WI38 (cell line): ENCODE measurements at regions not wholly inside any gene's neighbourhood (a gene's known extent, or its start where the extent isn't known, plus 50 kb on each side); places are given as distances from the start of the nearest gene placed in this dataset.

Experiments used
- H3K4me3 ChIP-seq: 2 replicates; pipeline ENCODE4 v1.5.1; 2011; ENCODE audit warnings: low read depth, mild to moderate bottlenecking, control low read depth, low read length
- TF ChIP-seq, protein P1 (sequence below): IDR thresholded peaks from 2 replicates; pipeline ENCODE4 v1.5.1; 2012; ENCODE audit warnings: low read depth, mild to moderate bottlenecking, control low read depth, low read length

DNA sequence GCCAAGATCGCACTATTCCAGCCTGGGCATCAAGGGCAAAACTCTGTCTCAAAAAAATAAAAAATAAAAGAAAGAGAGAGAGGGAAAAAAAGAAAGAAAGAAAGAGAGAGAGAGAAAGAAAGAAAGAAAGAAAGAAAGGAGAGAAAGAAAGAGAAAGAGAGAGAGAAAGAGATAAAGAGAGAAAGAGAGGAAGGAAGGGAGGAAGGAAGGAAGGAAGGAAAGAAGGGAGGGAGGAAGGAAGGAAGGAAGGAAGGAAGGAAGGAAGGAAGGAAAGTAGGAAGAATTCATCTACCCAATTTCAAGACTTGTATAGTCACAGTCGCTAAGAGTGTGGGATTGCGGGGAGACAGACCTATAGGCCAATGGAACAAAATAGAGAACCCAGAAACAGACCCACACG is 290.6 kb downstream of the NPHP4 start:
- TF ChIP-seq, protein P1, sequence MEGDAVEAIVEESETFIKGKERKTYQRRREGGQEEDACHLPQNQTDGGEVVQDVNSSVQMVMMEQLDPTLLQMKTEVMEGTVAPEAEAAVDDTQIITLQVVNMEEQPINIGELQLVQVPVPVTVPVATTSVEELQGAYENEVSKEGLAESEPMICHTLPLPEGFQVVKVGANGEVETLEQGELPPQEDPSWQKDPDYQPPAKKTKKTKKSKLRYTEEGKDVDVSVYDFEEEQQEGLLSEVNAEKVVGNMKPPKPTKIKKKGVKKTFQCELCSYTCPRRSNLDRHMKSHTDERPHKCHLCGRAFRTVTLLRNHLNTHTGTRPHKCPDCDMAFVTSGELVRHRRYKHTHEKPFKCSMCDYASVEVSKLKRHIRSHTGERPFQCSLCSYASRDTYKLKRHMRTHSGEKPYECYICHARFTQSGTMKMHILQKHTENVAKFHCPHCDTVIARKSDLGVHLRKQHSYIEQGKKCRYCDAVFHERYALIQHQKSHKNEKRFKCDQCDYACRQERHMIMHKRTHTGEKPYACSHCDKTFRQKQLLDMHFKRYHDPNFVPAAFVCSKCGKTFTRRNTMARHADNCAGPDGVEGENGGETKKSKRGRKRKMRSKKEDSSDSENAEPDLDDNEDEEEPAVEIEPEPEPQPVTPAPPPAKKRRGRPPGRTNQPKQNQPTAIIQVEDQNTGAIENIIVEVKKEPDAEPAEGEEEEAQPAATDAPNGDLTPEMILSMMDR: no peak

DNA sequence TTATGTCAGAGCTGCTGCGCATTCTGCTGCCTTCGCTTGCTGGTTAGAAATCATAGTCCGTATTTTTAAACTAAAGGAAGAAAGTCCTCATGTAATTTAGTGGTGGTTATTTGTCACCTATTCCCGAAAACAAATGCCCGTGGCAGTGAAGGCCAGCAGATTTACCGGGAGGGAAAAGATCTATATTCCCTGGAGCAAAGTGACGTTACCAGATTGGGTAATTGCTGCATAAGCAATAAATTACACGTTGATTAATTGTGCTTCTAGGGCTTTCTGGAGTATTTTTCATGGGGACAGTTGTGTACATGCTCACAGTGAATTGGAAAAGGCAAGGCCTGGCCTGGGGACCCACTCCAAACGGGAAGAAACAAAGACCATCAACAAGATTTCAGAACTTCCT is 298.7 kb downstream of the NPHP4 start:
- TF ChIP-seq, protein P1: no peak
- H3K4me3 ChIP-seq: no peak overlapping the region

More for the DNA sequence above, 290.6 kb downstream of the NPHP4 start:
- no peak overlapping the region for H3K4me3 ChIP-seq

DNA sequence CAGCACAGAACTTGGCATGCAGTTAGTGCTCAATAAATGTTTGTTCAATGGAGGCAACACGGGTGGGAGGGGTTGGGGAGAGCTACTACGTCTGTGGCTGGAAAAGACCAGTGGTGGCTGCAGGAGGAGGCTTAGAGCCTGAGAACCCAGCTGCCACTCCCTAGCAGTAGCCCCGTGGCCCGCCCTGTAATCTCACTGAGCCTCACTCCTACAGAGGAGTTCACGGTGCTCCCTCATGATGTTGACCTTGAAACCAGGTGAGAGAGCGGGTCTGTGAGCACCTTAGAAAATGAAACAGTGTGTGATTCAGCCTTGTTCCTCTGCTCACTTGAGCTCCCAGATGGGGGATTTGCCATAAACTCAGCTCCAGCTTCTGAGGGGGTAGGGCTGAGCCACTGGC is 299.6 kb downstream of the NPHP4 start:
- TF ChIP-seq, protein P1: no peak
- H3K4me3 ChIP-seq: no peak overlapping the region

DNA sequence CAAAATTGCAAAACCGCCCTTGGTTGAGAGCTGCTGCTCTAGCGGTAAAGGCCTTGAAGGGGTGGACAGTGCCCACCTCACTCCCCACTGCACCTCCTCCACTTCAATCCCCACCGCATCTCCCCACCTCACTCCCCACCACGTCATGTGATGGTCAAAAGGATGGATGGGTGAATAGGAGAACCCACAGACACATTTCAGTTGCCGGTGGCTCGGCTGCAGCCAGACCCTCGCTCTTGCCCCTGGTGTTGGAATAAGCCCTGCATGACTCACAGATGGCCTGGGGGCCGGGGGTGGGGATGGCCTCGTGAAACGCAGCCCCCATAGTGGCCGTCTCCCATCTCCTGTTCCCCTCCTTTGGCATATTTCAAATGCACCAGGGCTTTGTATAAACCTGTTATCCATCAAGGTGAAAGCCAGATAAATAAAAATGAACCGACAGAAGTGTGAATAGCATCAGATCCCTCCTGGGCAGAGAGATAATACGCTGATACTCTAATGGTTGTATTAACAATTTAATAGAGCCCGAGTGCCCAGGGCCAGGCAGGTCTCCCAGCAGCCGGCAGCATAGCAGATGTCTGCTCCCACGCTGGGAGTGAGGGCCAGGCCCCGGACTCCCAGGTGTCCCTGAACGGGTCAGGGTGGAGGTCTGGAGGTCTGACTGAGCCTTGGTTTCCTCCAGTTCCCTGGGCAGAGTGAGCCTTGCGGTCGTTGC is 300.3 kb downstream of the NPHP4 start:
- TF ChIP-seq, protein P1: no peak
- H3K4me3 ChIP-seq: no peak overlapping the region

DNA sequence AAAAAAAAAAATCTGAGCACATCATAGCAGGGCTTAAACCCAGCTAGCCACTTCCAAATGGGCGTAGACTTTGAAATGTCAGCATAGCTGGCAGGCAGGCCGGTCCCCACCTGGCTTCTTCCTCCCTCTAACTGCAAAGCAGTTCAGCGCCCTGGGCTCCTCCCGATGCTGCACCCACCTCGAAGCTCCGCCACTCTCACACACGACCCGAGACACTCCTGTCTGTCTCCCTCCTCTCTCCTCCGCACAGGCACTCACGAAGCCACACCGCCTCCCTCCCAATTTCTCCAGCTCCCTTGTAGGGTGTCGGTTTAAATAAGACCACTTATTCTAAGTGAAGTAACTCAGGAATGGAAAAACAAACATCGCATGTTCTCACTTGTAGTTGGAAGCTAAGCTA is 301.3 kb downstream of the NPHP4 start:
- H3K4me3 ChIP-seq: no peak overlapping the region
- TF ChIP-seq, protein P1: no peak

DNA sequence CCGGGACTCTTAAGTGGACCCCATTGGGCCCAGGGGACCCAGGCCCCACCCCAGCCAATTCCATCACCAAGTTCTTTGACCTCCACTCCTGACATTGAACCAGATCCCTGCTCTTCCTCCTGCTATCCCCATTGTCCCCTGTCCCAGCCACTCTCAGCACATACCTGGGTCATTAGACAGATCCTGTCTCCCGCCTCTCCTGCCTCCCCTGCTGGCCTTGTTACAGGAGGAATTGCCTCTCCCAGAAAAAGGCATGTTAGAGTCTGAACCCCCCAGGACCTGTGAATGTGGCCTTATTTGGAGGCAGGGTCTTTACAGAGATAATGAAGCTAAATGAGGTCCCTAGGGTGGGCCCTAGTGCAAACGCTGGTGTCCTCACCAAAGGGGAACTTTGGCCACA is 301.9 kb downstream of the NPHP4 start:
- TF ChIP-seq, protein P1: no peak
- H3K4me3 ChIP-seq: no peak overlapping the region

DNA sequence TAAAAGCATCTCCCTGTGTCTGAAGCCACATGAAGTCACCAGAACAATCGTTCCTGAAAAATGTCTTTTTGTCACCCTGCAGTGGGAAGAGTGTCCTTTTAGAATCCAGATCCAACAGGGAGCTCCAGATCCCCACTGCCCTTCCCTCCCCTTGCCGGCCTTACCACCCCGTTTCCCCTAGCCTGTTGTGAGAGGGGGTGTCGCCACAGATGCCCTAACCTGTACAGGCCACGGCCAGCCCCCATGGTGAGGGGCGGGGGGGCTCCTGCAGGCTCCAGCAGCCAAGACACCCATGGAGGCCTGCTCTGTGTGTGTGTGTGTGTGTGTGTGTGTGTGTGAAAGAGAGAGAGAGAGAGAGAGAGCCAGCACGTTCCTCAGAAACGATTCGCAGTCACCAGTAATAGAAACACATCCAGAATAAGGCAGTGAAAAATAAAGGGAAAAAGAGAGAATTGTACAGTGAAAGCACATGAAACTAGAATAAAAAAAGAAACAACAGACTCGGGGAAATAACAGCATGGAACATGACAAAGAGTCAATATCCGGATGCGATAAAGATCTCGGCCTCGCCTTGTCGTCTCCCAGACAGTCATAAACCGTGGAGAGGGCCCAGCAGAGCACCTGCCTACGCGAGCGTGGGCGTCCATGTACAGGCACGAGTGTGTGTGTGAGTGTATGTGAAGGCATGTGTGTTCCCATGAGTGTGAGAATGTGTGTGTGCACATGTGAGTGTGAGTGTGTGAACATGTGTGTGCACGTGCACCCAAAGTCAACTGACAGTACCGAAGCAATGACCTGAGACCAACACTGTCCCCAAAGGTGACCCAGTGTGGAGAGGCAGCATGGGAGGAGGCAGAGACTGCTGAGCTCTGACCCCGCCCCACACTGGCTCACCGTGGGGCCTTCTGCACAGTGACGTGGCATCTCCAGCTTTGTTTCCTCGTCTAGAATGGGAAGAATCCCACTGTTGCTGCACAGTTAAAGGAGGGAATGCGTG is 303.8 kb downstream of the NPHP4 start:
- H3K4me3 ChIP-seq: no peak overlapping the region
- TF ChIP-seq, protein P1: no peak
